IMR-90 (cell line): ENCODE measurements at regions not wholly inside any gene's neighbourhood (a gene's known extent, or its start where the extent isn't known, plus 50 kb on each side); places are given as distances from the start of the nearest gene placed in this dataset.

Experiments used
- ATAC-seq: fragments of 200-7000 bp; cut with Tn5 transposase; 2 replicates; pipeline ENCODE4 v1.9.1; 2020; ENCODE audit warnings: low read depth, mild to moderate bottlenecking, moderate library complexity
- BruUV-seq: library from RNA; stranded (reverse); fragments of 400-500 nt; replicated peaks from 2 replicates; lab custom pipeline; 2021; lab: Mats Ljungman, UMichigan
- CTCF ChIA-PET: fragments of 300-600 bp; formaldehyde crosslinking; extraction: SDS; loops from one replicate; lab custom pipeline; 2021; ENCODE audit warnings: antibody characterized with exemption; lab: Yijun Ruan, JAX
- POLR2A ChIA-PET: fragments of 300-600 bp; sonication (Branson Sonifier 250); formaldehyde crosslinking; loops from one replicate; lab custom pipeline; 2022; ENCODE audit warnings: antibody characterized with exemption; ENCODE audit not compliant: unreplicated experiment; lab: Charles Lee
- DNase-seq: peaks from one replicate; pipeline ENCODE4 v3.0.0; 2013
- H2AFZ ChIP-seq: replicated peaks from 2 replicates; pipeline ENCODE3; 2013; ENCODE audit warnings: low read length, mild to moderate bottlenecking; ENCODE audit not compliant: poor library complexity
- H2AK5ac ChIP-seq: 2 replicates; pipeline ENCODE4 v1.6.1; 2013; ENCODE audit warnings: low read depth, low read length, inconsistent platforms
- H2AK9ac ChIP-seq: replicated peaks from 2 replicates; pipeline ENCODE3; 2013; ENCODE audit warnings: mild to moderate bottlenecking, low read depth, low read length, moderate library complexity; ENCODE audit not compliant: poor library complexity
- H2BK120ac ChIP-seq: 2 replicates; pipeline ENCODE4 v1.6.1; 2013; ENCODE audit warnings: low read depth, low read length, inconsistent platforms
- H2BK15ac ChIP-seq: 3 replicates; pipeline ENCODE4 v1.6.1; 2013; ENCODE audit warnings: low read depth, low read length, inconsistent platforms
- H2BK20ac ChIP-seq: 2 replicates; pipeline ENCODE4 v1.6.1; 2013; ENCODE audit warnings: low read depth, mild to moderate bottlenecking, inconsistent platforms, low read length, moderate library complexity
- H2BK5ac ChIP-seq: 2 replicates; pipeline ENCODE4 v1.6.1; 2013; ENCODE audit warnings: mild to moderate bottlenecking, low read depth, low read length, inconsistent platforms; ENCODE audit not compliant: poor library complexity, severe bottlenecking
- H3K14ac ChIP-seq: replicated peaks from 2 replicates; pipeline ENCODE4 v1.6.1; 2013; ENCODE audit warnings: low read depth, low read length, inconsistent platforms
- H3K18ac ChIP-seq: 2 replicates; pipeline ENCODE4 v1.6.1; 2013; ENCODE audit warnings: low read depth, low read length, control low read depth
- H3K23ac ChIP-seq: 2 replicates; pipeline ENCODE4 v1.6.1; 2013; ENCODE audit warnings: low read depth, low read length, inconsistent platforms
- H3K27ac ChIP-seq: 2 replicates; pipeline ENCODE4 v1.5.1; 2013; ENCODE audit warnings: mild to moderate bottlenecking, control low read depth, low read length; ENCODE audit not compliant: insufficient read depth
- H3K27me3 ChIP-seq: 2 replicates; pipeline ENCODE4 v1.6.1; 2013; ENCODE audit warnings: low read length; ENCODE audit not compliant: control insufficient read depth, insufficient read depth
- H3K36me3 ChIP-seq: 2 replicates; pipeline ENCODE4 v1.6.1; 2013; ENCODE audit warnings: low read length, mixed read lengths; ENCODE audit not compliant: control insufficient read depth, insufficient read depth
- H3K4ac ChIP-seq: 2 replicates; pipeline ENCODE4 v1.6.1; 2013; ENCODE audit warnings: low read depth, low read length, inconsistent platforms
- H3K4me1 ChIP-seq: 2 replicates; pipeline ENCODE4 v1.6.1; 2013; ENCODE audit warnings: low read length, mixed read lengths; ENCODE audit not compliant: control insufficient read depth, insufficient read depth
- H3K4me2 ChIP-seq: 2 replicates; pipeline ENCODE4 v1.6.1; 2013; ENCODE audit warnings: low read depth, mild to moderate bottlenecking, control low read depth, low read length, moderate library complexity
- H3K4me3 ChIP-seq: 2 replicates; pipeline ENCODE4 v1.5.1; 2013; ENCODE audit warnings: low read depth, mild to moderate bottlenecking, control low read depth, low read length, moderate library complexity; ENCODE audit not compliant: insufficient read depth
- H3K56ac ChIP-seq: 2 replicates; pipeline ENCODE4 v1.6.1; 2013; ENCODE audit warnings: low read length, inconsistent platforms; ENCODE audit not compliant: insufficient read depth; ENCODE audit errors: extremely low read depth
- H3K79me1 ChIP-seq, 2 experiments: 2 replicates each; pipeline ENCODE4 v1.6.1; 2013; ENCODE audit warnings: low read length in 2 of 2, inconsistent platforms in 1 of 2, low read depth in 1 of 2
- H3K9ac ChIP-seq: 2 replicates; pipeline ENCODE4 v1.6.1; 2013; ENCODE audit warnings: low read depth, low read length, control low read depth
- H3K9me1 ChIP-seq: 2 replicates; pipeline ENCODE4 v1.6.1; 2013; ENCODE audit warnings: low read length, inconsistent platforms; ENCODE audit not compliant: insufficient read depth
- H3K9me3 ChIP-seq: 2 replicates; pipeline ENCODE4 v1.6.1; 2013; ENCODE audit warnings: low read length; ENCODE audit not compliant: control insufficient read depth, insufficient read depth
- H4K20me1 ChIP-seq: 2 replicates; pipeline ENCODE4 v1.6.1; 2013; ENCODE audit warnings: low read length, inconsistent platforms; ENCODE audit not compliant: insufficient read depth
- H4K5ac ChIP-seq: 2 replicates; pipeline ENCODE4 v1.6.1; 2013; ENCODE audit warnings: mild to moderate bottlenecking, low read depth, low read length, control low read depth
- H4K8ac ChIP-seq, 2 experiments: 2 replicates each; pipeline ENCODE4 v1.6.1; 2013; ENCODE audit warnings: low read depth in 2 of 2, low read length in 2 of 2, control low read depth in 1 of 2, inconsistent platforms in 1 of 2
- H4K91ac ChIP-seq: 2 replicates; pipeline ENCODE4 v1.6.1; 2013; ENCODE audit warnings: low read depth, low read length, inconsistent platforms; ENCODE audit not compliant: insufficient read depth
- CHD1 ChIP-seq: IDR thresholded peaks from 2 replicates; pipeline ENCODE4 v1.6.1; 2012; ENCODE audit warnings: low read depth, low read length, improper control_type of control experiment
- CTCF ChIP-seq: conservative IDR thresholded peaks from 2 replicates; pipeline ENCODE4 v1.5.1; 2012; ENCODE audit warnings: mild to moderate bottlenecking, low read depth, low read length, improper control_type of control experiment
- FOS ChIP-seq: fragments of 150-350 bp; IDR thresholded peaks from 2 replicates; pipeline ENCODE4 v1.6.1; 2016; ENCODE audit warnings: low read depth, low read length
- MAFK ChIP-seq: IDR thresholded peaks from 2 replicates; pipeline ENCODE4 v1.6.1; 2012; ENCODE audit warnings: low read depth, low read length, improper control_type of control experiment
- MXI1 ChIP-seq: IDR thresholded peaks from 2 replicates; pipeline ENCODE4 v1.6.1; 2012; ENCODE audit warnings: low read depth, mild to moderate bottlenecking, low read length, moderate library complexity, borderline replicate concordance
- RAD21 ChIP-seq: IDR thresholded peaks from 2 replicates; pipeline ENCODE4 v1.6.1; 2012; ENCODE audit warnings: low read length, improper control_type of control experiment
- RFX5 ChIP-seq: IDR thresholded peaks from 2 replicates; pipeline ENCODE4 v1.8.0; 2012; ENCODE audit warnings: low read depth, mild to moderate bottlenecking, low read length, moderate library complexity
- dilution Hi-C: fragments of 300-500 bp; cut with HindIII; formaldehyde crosslinking; loops from one replicate; pipeline ENCODE4 v1.14.3; 2018; ENCODE audit warnings: low sequenced_read_pairs; ENCODE audit not compliant: unreplicated experiment
- in situ Hi-C: fragments of 300-500 bp; cut with MboI; formaldehyde crosslinking; loops from 3 replicates; pipeline ENCODE4 v1.14.3; 2019; ENCODE audit warnings: low sequenced_read_pairs, inconsistent platforms, mixed read lengths
- intact Hi-C: fragments of 100-400 bp; cut with micrococcal nuclease; formaldehyde crosslinking; loops from 2 replicates; pipeline ENCODE4 v1.10.0; 2022

GRCh38 chr14:51474854-51475253 is 176.9 kb upstream of the FRMD6 start:
- TF ChIP-seq CTCF (no peak), RFX5 (no peak), CHD1 (no peak), RAD21 (no peak), MAFK (no peak), FOS (no peak), MXI1 (no peak)
- H2AK5ac ChIP-seq = peak overlapping the region; percentile 42; the same call in 1 of the 2 replicates
- intact Hi-C loops = no loop called here
- no peak overlapping the region for H3K4me2 ChIP-seq
- H4K5ac ChIP-seq = no peak overlapping the region
- no peak overlapping the region for H4K91ac ChIP-seq
- H3K79me1 ChIP-seq = no peaks in the 10 kb centered on the region
- H2BK120ac ChIP-seq = no peak overlapping the region
- DNase-seq (no peak), ATAC-seq (no peak)
- no peaks in the 10 kb centered on the region for H4K20me1 ChIP-seq
- H3K27ac ChIP-seq = no peak overlapping the region
- 0 out of 2 replicates have a peak, but pooled peaks cover 2% of the 10 kb centered on the region for H3K9me3 ChIP-seq
- no peak overlapping the region for H3K23ac ChIP-seq
- dilution Hi-C loops = no loop called here
- ChIA-PET CTCF (no interaction called here), POLR2A (no interaction called here)
- H4K8ac ChIP-seq = no peak overlapping the region
- H3K27me3 ChIP-seq = no peaks in the 10 kb centered on the region
- H2BK5ac ChIP-seq = no peak overlapping the region
- H2BK15ac ChIP-seq = peak overlapping the region; percentile 46; the same call in 2 of the 3 replicates
- in situ Hi-C loops = no loop called here
- no peaks in the 10 kb centered on the region for H3K9me1 ChIP-seq
- no peak overlapping the region for H2AFZ ChIP-seq
- peak overlapping the region; percentile 51; the same call in 1 of the 2 replicates for H2BK20ac ChIP-seq
- no peak overlapping the region for H3K56ac ChIP-seq
- peak overlapping the region; percentile 10; the same call in 1 of the 2 replicates for H3K14ac ChIP-seq
- no peak overlapping the region for H2AK9ac ChIP-seq
- H3K36me3 ChIP-seq = no peaks in the 10 kb centered on the region
- H3K9ac ChIP-seq = no peak overlapping the region
- BruUV-seq = no TSS peak
- no peak overlapping the region for H3K4ac ChIP-seq
- H3K4me1 ChIP-seq = peaks cover 11% of the 10 kb centered on the region; the same call in 1 of the 2 replicates
- no peak overlapping the region for H3K4me3 ChIP-seq
- H3K18ac ChIP-seq = no peak overlapping the region
